ENCODE measurements at regions not wholly inside any gene's neighbourhood (a gene's known extent, or its start where the extent isn't known, plus 50 kb on each side); places are given as distances from the start of the nearest gene placed in this dataset.

DNA sequence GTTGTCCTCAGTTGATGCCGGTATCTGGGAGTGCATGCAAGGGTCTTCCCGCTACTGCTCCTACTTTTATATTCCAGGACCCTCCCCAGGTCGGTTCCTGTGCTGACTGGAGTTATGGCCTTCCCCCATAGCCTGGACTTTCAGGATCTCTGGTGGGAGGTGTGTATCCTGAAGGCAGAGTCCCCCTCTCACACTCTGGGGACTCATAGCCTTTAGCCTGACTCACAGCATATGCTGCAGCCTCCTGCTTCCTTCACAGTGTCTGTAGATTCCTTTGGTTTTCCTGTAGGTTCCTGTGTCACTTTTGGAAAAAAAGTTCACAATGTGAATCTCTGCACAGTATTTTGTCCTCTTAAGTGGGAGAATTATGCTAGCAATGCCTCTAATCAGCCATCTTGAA, 180.6 kb upstream of the RBMS3 start:
- no peaks in the 10 kb centered on the region for H3K36me3 Mint-ChIP-seq
- H3K4me1 Mint-ChIP-seq = no peaks in the 10 kb centered on the region
- H3K9me3 Mint-ChIP-seq = peaks cover 8 to 34% (median 14%) of the 10 kb centered on the region in 6 donors
- no peaks in the 10 kb centered on the region for H3K27me3 Mint-ChIP-seq (ENCODE audit: low read depth in 3 of 3)
- no peak for DNase-seq
- H3K27ac Mint-ChIP-seq = no peak overlapping the region
- H3K4me3 Mint-ChIP-seq = no peak overlapping the region

- Mint-ChIP-seq H3K36me3 (no peaks in the 10 kb centered on the region), H3K27me3 (ENCODE audit: low read depth in 3 of 3) (peaks cover 0 to 2% (median 0%) of the 10 kb centered on the region in 3 donors), H3K4me1 (no peaks in the 10 kb centered on the region), H3K27ac (no peak overlapping the region), H3K4me3 (no peak overlapping the region), H3K9me3 (peaks cover 0 to 14% (median 3%) of the 10 kb centered on the region in 6 donors)
- no peak for DNase-seq
These were observed 152.9 kb upstream of the RBMS3 start for GRCh38 chr3:29128001-29128400.

DNA sequence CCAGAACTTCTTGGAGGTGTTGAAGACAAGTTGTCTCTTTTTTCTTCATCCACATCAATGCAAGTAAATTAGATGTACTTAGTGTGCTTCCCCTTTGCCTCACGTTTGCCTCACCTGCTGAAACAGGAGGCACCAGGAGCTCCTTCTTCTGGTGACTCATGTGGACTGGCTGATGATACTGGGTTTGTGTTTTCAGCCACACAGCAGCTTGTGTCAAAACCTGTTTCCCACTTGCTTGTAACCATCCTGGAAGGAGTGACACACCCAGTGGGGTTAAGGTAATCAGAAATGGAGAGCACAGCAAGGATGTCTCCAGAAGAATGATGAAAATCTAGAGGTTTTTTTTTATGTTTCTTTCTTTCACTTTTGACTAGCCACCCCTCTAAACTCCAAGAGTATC, 143.3 kb upstream of the RBMS3 start:
- H3K9me3 Mint-ChIP-seq = peaks cover 0 to 6% (median 2%) of the 10 kb centered on the region in 6 donors
- peaks cover 0 to 6% (median 0%) of the 10 kb centered on the region in 3 donors for H3K27me3 Mint-ChIP-seq (ENCODE audit: low read depth in 3 of 3)
- no peaks in the 10 kb centered on the region for H3K36me3 Mint-ChIP-seq
- no peak overlapping the region for H3K27ac Mint-ChIP-seq
- H3K4me3 Mint-ChIP-seq = no peak overlapping the region
- DNase-seq = no peak
- H3K4me1 Mint-ChIP-seq = no peaks in the 10 kb centered on the region

DNA sequence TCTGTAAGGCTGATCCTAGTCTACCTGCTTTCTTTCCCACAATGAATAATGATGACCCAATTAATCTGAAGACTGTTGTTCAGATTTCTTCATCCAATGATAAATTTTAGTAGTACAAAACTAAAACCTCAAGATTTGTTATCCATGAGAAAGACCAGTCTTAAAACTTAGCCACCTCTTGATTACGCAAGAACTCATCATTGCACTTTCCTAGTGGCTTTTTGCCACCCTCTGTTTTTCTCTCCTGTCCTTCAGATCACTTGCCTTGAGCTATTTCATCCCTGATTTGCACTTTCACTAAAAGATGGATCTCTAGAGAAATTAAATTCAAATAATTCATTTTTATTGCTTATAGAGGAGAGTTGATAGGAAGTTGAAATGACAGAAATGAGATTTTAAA, 142.7 kb upstream of the RBMS3 start:
- no peak overlapping the region for H3K27ac Mint-ChIP-seq
- peaks cover 0 to 5% (median under 1%) of the 10 kb centered on the region in 6 donors for H3K9me3 Mint-ChIP-seq
- H3K27me3 Mint-ChIP-seq (ENCODE audit: low read depth in 3 of 3) = peaks cover 0 to 3% (median 0%) of the 10 kb centered on the region in 3 donors
- no peaks in the 10 kb centered on the region for H3K36me3 Mint-ChIP-seq
- H3K4me1 Mint-ChIP-seq = no peaks in the 10 kb centered on the region
- DNase-seq = no peak
- no peak overlapping the region for H3K4me3 Mint-ChIP-seq

DNA sequence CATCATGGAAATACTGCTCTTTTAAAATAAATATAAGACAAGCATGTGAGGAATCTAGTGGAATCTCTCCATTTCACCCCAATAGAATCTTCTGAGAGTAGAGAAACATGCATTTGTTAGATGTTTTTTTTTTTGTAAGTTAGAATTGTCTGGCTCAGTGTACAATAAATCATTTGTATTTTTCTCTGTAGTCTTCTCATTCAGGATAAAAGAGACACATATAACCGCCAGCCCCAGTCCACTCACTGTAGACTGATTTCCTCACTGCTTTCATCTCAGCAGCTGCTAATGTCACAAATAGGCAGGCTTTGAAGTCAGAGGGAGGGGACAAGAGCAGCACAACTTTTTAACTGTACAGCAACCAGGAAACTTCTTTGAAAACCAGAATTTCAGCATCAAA, 140.2 kb upstream of the RBMS3 start:
- Mint-ChIP-seq H3K27me3 (ENCODE audit: low read depth in 3 of 3) (peaks cover 0 to 3% (median 2%) of the 10 kb centered on the region in 3 donors), H3K4me1 (no peaks in the 10 kb centered on the region), H3K4me3 (no peak overlapping the region), H3K36me3 (no peaks in the 10 kb centered on the region), H3K27ac (no peak overlapping the region), H3K9me3 (peaks cover 0 to 8% (median 0%) of the 10 kb centered on the region in 6 donors)
- DNase-seq = no peak

- no peak for DNase-seq
- Mint-ChIP-seq H3K27ac (no peak overlapping the region), H3K4me1 (no peaks in the 10 kb centered on the region), H3K9me3 (peaks cover 0 to 8% (median 0%) of the 10 kb centered on the region in 6 donors), H3K4me3 (no peak overlapping the region), H3K36me3 (no peaks in the 10 kb centered on the region), H3K27me3 (ENCODE audit: low read depth in 3 of 3) (peaks cover 0 to 3% (median 2%) of the 10 kb centered on the region in 3 donors)
These were observed 139.5 kb upstream of the RBMS3 start for GRCh38 chr3:29141197-29141917.

GRCh38 chr3:29141918-29142275, 139.0 kb upstream of the RBMS3 start:
- Mint-ChIP-seq H3K4me3 (no peak overlapping the region), H3K27ac (no peak overlapping the region), H3K9me3 (peaks cover 0 to 8% (median 0%) of the 10 kb centered on the region in 6 donors), H3K4me1 (no peaks in the 10 kb centered on the region), H3K27me3 (ENCODE audit: low read depth in 3 of 3) (peaks cover 0 to 3% (median 2%) of the 10 kb centered on the region in 3 donors), H3K36me3 (no peaks in the 10 kb centered on the region)
- no peak for DNase-seq

- no peaks in the 10 kb centered on the region for H3K4me1 Mint-ChIP-seq
- peaks cover 0 to 6% (median 2%) of the 10 kb centered on the region in 3 donors for H3K27me3 Mint-ChIP-seq (ENCODE audit: low read depth in 3 of 3)
- no peaks in the 10 kb centered on the region for H3K36me3 Mint-ChIP-seq
- DNase-seq = no peak
- H3K4me3 Mint-ChIP-seq = no peak overlapping the region
- no peak overlapping the region for H3K27ac Mint-ChIP-seq
- H3K9me3 Mint-ChIP-seq = peaks cover 0 to 8% (median 0%) of the 10 kb centered on the region in 6 donors
These were observed 137.7 kb upstream of the RBMS3 start for GRCh38 chr3:29143151-29143550.

DNA sequence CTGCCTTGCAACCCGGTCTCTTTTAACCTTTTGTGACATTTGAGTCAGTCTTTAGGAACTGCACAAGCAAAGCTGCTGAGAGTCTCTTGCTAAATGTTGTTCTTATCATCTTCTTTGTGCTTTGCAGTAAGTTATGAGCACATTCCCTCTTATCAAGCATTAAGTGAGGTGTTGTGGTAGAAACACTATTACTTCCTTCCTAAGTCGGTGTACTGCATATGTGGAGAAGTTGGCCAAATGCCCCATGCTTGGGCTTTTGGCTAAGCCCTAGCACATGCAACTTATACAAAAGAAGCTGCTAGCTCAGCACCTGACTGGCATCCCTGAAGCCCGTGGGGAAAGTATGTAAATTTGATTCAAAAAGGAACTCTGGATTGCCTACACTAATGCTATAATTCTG, 136.5 kb upstream of the RBMS3 start:
- DNase-seq = no peak
- peaks cover 0 to 3% (median 2%) of the 10 kb centered on the region in 3 donors for H3K27me3 Mint-ChIP-seq (ENCODE audit: low read depth in 3 of 3)
- no peaks in the 10 kb centered on the region for H3K36me3 Mint-ChIP-seq
- H3K4me3 Mint-ChIP-seq = no peak overlapping the region
- no peak overlapping the region for H3K27ac Mint-ChIP-seq
- no peaks in the 10 kb centered on the region for H3K4me1 Mint-ChIP-seq
- peaks cover 0 to 8% (median 0%) of the 10 kb centered on the region in 6 donors for H3K9me3 Mint-ChIP-seq

GRCh38 chr3:29144807-29145206, 136.1 kb upstream of the RBMS3 start:
- DNase-seq = no peak
- H3K27me3 Mint-ChIP-seq (ENCODE audit: low read depth in 3 of 3) = peaks cover 0 to 3% (median 2%) of the 10 kb centered on the region in 3 donors
- H3K4me3 Mint-ChIP-seq = no peak overlapping the region
- H3K27ac Mint-ChIP-seq = no peak overlapping the region
- H3K4me1 Mint-ChIP-seq = no peaks in the 10 kb centered on the region
- H3K36me3 Mint-ChIP-seq = no peaks in the 10 kb centered on the region
- peaks cover 0 to 8% (median 0%) of the 10 kb centered on the region in 6 donors for H3K9me3 Mint-ChIP-seq

- H3K36me3 Mint-ChIP-seq = no peaks in the 10 kb centered on the region
- DNase-seq = no peak
- H3K4me3 Mint-ChIP-seq = no peak overlapping the region
- H3K4me1 Mint-ChIP-seq = no peaks in the 10 kb centered on the region
- H3K9me3 Mint-ChIP-seq = peaks cover 0 to 10% (median 0%) of the 10 kb centered on the region in 6 donors
- H3K27me3 Mint-ChIP-seq (ENCODE audit: low read depth in 3 of 3) = peaks cover 0 to 3% (median 2%) of the 10 kb centered on the region in 3 donors
- H3K27ac Mint-ChIP-seq = no peak overlapping the region
These were observed 135.5 kb upstream of the RBMS3 start for GRCh38 chr3:29145360-29145759.

DNA sequence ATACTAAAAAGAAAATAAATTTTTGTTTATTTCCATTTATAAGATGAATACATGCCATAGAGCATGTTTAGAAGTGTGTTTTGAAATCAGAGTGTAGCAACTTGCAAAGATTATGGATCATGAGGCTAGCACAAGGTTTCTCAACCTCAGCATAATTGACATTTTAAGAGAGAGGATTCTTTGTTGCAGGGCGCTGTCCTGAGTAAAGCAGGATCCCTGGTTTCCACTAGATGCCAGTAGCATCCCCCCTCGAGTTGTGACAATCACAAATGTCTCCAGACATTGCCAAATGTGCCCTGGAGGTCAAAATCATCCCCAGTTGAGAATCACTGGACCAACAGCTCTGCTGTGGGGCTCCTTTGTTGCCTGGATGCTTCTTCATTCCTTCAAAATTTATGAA, 128.5 kb upstream of the RBMS3 start:
- Mint-ChIP-seq H3K9me3 (peaks cover 0 to 17% (median 0%) of the 10 kb centered on the region in 6 donors), H3K27me3 (ENCODE audit: low read depth in 3 of 3) (peaks cover 0 to 2% (median 0%) of the 10 kb centered on the region in 3 donors), H3K4me1 (peaks cover 8 to 13% of the 10 kb centered on the region in 2 donors), H3K4me3 (no peak overlapping the region), H3K36me3 (no peaks in the 10 kb centered on the region), H3K27ac (no peak overlapping the region)
- DNase-seq = no peak

DNA sequence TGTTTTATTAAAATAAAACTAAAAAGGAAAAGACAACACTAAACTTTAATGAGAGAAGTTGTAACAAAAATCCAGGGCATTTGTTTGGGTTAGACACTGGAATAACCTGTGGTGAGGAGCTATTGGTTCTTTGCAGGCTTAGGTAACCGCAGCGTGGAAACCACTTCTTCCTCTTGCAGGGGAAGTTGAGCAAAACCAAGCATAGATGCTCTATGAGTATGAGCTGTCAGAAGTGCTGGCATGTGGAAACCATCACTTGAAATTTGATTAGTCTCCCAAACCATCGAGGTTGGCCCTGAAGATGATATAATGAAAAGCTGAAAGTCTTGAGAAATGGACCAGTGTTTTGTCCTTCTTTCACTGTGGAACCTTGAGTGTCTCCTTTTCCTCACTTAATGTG, 127.1 kb upstream of the RBMS3 start:
- no peak overlapping the region for H3K4me3 Mint-ChIP-seq
- peaks cover 8 to 13% of the 10 kb centered on the region in 2 donors for H3K4me1 Mint-ChIP-seq
- H3K36me3 Mint-ChIP-seq = no peaks in the 10 kb centered on the region
- no peak overlapping the region for H3K27ac Mint-ChIP-seq
- DNase-seq = peak; percentile 7 to 25 (median 19)
- H3K9me3 Mint-ChIP-seq = peaks cover 0 to 22% (median 0%) of the 10 kb centered on the region in 6 donors
- H3K27me3 Mint-ChIP-seq (ENCODE audit: low read depth in 3 of 3) = no peaks in the 10 kb centered on the region

GRCh38 chr3:29156086-29156715, 124.7 kb upstream of the RBMS3 start:
- Mint-ChIP-seq H3K27me3 (ENCODE audit: low read depth in 3 of 3) (peaks cover 0 to 1% (median 0%) of the 10 kb centered on the region in 3 donors), H3K27ac (no peak overlapping the region), H3K4me3 (no peak overlapping the region), H3K36me3 (no peaks in the 10 kb centered on the region), H3K9me3 (peaks cover 0 to 14% (median 2%) of the 10 kb centered on the region in 6 donors), H3K4me1 (peaks cover 8 to 13% of the 10 kb centered on the region in 2 donors)
- DNase-seq = no peak
